AG04449 (cell line): ENCODE measurements at regions not wholly inside any gene's neighbourhood (a gene's known extent, or its start where the extent isn't known, plus 50 kb on each side); places are given as distances from the start of the nearest gene placed in this dataset.

ENCODE experiments used
- CTCF ChIA-PET: fragments of 350-600 bp; formaldehyde crosslinking; extraction: SDS; loops from one replicate; lab custom pipeline; 2021; ENCODE audit warnings: antibody characterized with exemption; lab: Yijun Ruan, JAX
- POLR2A ChIA-PET: fragments of 400-600, 350-600 bp; formaldehyde crosslinking; extraction: SDS; loops from one replicate; lab custom pipeline; 2020; ENCODE audit warnings: antibody characterized with exemption, inconsistent platforms; lab: Yijun Ruan, JAX
- DNase-seq: peaks from one replicate; pipeline ENCODE4 v3.0.0-alpha.2; 2010; ENCODE audit warnings: low read depth, low spot score
- H3K4me3 ChIP-seq: 2 replicates; pipeline ENCODE4 v1.5.1; 2011; ENCODE audit warnings: low read depth, mild to moderate bottlenecking, control low read depth, low read length
- TF ChIP-seq, protein P1 (sequence below): IDR thresholded peaks from one replicate; pipeline ENCODE4 v1.5.1; 2011; ENCODE audit warnings: mild to moderate bottlenecking, moderate library complexity, low read length, control low read depth, inconsistent platforms; ENCODE audit not compliant: insufficient read depth; ENCODE audit errors: missing control alignments

DNA sequence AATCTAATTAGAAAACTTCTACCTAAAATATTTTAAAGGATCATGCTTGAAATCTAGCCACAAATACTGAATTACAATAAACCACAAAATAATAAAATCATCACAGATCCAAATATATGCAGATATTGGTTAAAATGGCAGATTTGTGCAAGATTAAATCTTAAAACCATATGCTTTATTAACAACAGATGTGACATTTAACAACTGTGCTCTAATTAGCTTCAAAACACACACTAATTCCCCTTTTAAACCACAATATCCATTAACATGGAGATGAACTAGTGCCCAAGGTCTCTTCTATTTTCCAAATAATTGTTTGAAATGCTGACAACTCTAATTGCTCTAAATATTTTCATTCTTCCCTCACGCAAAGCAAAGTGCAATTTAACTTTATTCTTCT, 1530.3 kb downstream of the SI start:
- TF ChIP-seq, protein P1, sequence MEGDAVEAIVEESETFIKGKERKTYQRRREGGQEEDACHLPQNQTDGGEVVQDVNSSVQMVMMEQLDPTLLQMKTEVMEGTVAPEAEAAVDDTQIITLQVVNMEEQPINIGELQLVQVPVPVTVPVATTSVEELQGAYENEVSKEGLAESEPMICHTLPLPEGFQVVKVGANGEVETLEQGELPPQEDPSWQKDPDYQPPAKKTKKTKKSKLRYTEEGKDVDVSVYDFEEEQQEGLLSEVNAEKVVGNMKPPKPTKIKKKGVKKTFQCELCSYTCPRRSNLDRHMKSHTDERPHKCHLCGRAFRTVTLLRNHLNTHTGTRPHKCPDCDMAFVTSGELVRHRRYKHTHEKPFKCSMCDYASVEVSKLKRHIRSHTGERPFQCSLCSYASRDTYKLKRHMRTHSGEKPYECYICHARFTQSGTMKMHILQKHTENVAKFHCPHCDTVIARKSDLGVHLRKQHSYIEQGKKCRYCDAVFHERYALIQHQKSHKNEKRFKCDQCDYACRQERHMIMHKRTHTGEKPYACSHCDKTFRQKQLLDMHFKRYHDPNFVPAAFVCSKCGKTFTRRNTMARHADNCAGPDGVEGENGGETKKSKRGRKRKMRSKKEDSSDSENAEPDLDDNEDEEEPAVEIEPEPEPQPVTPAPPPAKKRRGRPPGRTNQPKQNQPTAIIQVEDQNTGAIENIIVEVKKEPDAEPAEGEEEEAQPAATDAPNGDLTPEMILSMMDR = no peak

DNA sequence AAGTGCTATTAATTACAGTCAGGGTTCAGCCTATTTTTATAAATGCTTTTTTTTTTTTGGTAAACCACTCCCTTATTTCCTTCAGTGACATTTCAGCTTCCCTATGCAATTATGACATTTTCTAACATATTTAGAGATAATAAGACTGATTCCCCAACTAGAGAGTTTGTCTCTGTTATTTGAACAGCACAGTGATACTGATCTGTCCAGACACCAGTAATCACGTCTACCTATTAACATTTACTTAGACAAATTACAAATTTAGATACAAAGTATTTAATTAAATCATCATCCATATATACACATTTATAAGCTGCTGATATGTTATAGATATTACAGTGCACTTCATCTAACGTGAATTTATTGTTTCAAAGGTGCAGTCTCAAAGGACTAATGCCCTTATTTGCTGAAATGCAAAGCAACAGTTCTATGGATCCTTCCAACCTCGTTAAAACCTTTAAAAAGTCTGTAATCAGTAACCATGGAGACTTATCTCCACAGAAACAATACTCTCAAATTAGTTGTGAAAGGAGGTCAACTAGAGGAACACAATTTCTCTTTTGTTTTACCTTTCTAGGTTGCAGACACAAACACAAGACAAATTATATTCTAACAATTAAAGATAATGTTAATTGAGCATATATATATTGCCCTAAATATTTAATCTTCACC, 1531.1 kb downstream of the SI start:
- ChIA-PET POLR2A (no interaction called here), CTCF (no interaction called here)
- TF ChIP-seq, protein P1 = no peak
- no peak for DNase-seq
- no peak overlapping the region for H3K4me3 ChIP-seq

More for the DNA sequence above, 1530.3 kb downstream of the SI start:
- no peak for DNase-seq
- ChIA-PET POLR2A (no interaction called here), CTCF (no interaction called here)
- H3K4me3 ChIP-seq = no peak overlapping the region

DNA sequence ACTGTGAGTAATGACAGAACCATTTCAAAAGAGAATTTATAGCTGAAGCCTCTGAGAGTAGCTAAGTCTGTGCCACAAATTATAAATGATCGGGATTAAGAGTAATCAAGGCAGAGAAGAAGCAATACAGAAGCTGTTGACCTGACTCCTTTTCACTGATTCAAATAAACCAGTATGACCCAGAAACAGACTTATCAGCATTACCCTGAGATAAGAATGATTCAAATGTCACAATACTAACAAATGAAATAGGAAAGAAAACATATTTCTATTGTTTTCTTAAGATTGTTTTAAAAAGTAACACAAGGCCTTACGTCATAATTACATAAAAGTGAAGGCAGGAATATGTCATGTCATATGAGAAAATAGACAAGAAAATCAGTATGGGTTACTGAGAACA, 1534.6 kb downstream of the SI start:
- DNase-seq = no peak
- POLR2A ChIA-PET = no interaction called here
- CTCF ChIA-PET = no interaction called here
- TF ChIP-seq, protein P1 = no peak
- no peak overlapping the region for H3K4me3 ChIP-seq

DNA sequence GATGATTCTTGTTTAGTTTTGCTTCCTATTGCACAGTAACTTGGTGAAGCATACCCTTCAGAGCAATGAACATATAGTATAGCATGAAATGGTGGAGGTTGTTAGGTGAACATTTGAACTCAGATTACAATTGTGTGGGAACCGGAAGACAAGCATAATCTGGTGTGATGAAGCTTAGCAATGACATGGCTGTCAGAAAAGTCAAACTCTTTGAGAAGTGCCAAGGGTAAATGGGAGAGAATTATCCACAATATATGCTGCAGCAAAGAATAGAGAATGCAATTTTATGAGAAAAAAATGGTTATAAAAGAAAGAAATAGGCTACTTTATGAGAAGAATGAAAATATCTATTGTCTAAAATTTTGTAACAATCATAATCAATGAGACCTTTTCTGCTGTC, 1536.7 kb downstream of the SI start:
- DNase-seq = no peak
- H3K4me3 ChIP-seq = no peak overlapping the region
- TF ChIP-seq, protein P1 = no peak
- ChIA-PET CTCF (no interaction called here), POLR2A (no interaction called here)

DNA sequence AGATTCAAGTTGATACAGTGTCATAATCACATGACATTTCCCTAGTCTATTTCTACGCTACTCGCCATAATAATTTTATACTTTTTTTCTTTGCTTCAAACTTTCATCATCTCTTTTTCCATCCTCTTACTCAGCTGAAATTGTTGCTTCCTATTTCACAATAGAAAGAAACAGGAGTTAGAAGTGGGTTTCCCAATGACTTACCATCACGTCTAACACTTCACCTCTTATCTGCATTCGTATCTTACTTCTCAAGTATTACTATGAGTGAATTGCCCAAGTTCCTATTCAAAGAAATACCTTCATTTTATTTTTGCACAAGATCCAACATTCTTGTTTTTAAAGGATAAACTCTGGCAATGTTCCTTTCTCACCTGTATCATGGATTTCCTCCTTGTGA, 1539.9 kb downstream of the SI start:
- ChIA-PET POLR2A (no interaction called here), CTCF (no interaction called here)

DNA sequence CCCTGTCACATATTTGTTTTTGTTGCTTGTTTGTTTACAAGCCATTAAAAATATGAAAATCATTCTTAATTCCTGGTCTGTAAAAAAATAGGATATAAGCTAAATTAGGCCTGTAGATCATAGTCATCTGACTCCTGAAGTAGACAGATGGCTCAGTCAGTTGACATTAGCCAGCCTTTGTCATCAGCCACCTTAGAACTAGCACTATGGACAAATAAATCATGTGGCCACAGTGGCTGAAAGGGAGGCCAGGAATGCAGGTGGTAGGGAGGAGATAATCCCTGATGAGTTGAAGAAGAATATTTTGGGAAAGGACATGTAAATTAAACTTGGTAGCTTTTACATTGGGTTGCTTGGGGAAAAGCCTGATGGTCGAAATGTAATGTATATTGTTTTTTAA, 1544.9 kb downstream of the SI start:
- TF ChIP-seq, protein P1 = no peak
- no peak for DNase-seq
- ChIA-PET CTCF (no interaction called here), POLR2A (no interaction called here)
- no peak overlapping the region for H3K4me3 ChIP-seq

More for the DNA sequence above, 1539.9 kb downstream of the SI start:
- TF ChIP-seq, protein P1 = no peak
- H3K4me3 ChIP-seq = no peak overlapping the region
- no peak for DNase-seq
